ENCODE measurements at regions not wholly inside any gene's neighbourhood (a gene's known extent, or its start where the extent isn't known, plus 50 kb on each side); places are given as distances from the start of the nearest gene placed in this dataset.
"Not testable (repeated sequence)": the region's sequence is repeated elsewhere in the genome, so short reads cannot be mapped to it uniquely, and the experiment has no call there.

DNA sequence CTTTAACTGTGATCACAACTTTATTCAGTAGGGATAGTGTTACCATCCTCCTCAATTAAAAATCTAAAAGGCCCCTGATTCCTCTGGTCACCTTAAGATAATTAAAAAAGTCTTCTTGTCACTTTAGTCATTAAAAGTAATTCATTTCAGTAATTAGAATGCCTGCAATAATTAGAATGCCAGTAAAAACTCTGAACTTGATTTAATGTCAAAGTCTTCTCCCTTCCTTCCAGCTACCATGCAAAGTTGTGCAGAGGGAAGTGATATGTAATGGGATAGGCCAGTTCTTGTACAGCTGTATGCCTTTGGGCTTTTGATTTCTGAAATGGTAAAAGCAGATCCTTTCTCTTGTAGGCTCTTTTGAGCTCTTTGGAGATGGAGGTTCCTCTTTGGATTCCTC, 417.2 kb downstream of the ADAM29 start:
- H3K4me2 ChIP-seq (ENCODE audit: low read depth, low read length, poor library complexity, severe bottlenecking), result no peak overlapping the region

DNA sequence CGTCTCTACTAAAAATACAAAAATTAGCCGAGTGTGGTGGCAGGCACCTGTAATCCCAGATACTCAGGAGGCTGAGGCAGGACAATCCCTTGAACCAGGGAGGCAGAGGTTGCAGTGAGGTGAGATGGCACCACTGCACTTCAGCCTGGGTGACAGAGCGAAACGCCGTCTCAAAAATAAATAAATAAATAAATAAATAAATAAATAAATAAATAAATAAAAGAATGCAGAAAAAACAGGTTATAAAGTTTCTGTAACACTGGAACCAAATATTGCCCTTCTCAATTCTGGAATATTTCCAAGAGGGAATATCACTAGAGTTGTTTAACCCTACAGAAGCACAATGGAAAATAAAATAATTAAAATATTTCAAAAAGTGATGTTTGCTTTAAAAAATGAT, 418.4 kb downstream of the ADAM29 start:
- not testable (repeated sequence) for H3F3A ChIP-seq (ENCODE audit: low read depth)

More for the DNA sequence above, 417.2 kb downstream of the ADAM29 start:
- no peaks in the 10 kb centered on the region for H3K9me3 ChIP-seq (ENCODE audit: insufficient read depth, low read depth, low read length)
- H3K27me3 ChIP-seq (ENCODE audit: insufficient read depth, low read length, poor library complexity, severe bottlenecking), result no peaks in the 10 kb centered on the region
- H3K79me2 ChIP-seq (ENCODE audit: insufficient read depth, low read length), result no peaks in the 10 kb centered on the region
- no peak overlapping the region for H3K9ac ChIP-seq (ENCODE audit: low read depth, low read length, poor library complexity, severe bottlenecking)
- TF ChIP-seq, protein P1, sequence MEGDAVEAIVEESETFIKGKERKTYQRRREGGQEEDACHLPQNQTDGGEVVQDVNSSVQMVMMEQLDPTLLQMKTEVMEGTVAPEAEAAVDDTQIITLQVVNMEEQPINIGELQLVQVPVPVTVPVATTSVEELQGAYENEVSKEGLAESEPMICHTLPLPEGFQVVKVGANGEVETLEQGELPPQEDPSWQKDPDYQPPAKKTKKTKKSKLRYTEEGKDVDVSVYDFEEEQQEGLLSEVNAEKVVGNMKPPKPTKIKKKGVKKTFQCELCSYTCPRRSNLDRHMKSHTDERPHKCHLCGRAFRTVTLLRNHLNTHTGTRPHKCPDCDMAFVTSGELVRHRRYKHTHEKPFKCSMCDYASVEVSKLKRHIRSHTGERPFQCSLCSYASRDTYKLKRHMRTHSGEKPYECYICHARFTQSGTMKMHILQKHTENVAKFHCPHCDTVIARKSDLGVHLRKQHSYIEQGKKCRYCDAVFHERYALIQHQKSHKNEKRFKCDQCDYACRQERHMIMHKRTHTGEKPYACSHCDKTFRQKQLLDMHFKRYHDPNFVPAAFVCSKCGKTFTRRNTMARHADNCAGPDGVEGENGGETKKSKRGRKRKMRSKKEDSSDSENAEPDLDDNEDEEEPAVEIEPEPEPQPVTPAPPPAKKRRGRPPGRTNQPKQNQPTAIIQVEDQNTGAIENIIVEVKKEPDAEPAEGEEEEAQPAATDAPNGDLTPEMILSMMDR (conservative IDR thresholded peaks at IDR 0.05; ENCODE audit: low read length), result no peak
- TF ChIP-seq EZH2phosphoT487 (IDR thresholded peaks at IDR 0.05; ENCODE audit: borderline replicate concordance), result no peak
- H2AFZ ChIP-seq (ENCODE audit: low read length), result no peak overlapping the region
- H3K9me2 ChIP-seq (replicated peaks; ENCODE audit: low read depth, low read length), result no peaks in the 10 kb centered on the region
- no peaks in the 10 kb centered on the region for H4K20me1 ChIP-seq (ENCODE audit: insufficient read depth, low read length, poor library complexity, severe bottlenecking)
- no peaks in the 10 kb centered on the region for H3K36me3 ChIP-seq (ENCODE audit: insufficient read depth, low read length)
- no peaks in the 10 kb centered on the region for H3F3A ChIP-seq (ENCODE audit: low read depth)
- H3K4me3 ChIP-seq (ENCODE audit: low read length, poor library complexity, severe bottlenecking), result no peak overlapping the region
- H3K4me1 ChIP-seq (ENCODE audit: insufficient read depth, low read length, poor library complexity, severe bottlenecking), result no peaks in the 10 kb centered on the region

DNA sequence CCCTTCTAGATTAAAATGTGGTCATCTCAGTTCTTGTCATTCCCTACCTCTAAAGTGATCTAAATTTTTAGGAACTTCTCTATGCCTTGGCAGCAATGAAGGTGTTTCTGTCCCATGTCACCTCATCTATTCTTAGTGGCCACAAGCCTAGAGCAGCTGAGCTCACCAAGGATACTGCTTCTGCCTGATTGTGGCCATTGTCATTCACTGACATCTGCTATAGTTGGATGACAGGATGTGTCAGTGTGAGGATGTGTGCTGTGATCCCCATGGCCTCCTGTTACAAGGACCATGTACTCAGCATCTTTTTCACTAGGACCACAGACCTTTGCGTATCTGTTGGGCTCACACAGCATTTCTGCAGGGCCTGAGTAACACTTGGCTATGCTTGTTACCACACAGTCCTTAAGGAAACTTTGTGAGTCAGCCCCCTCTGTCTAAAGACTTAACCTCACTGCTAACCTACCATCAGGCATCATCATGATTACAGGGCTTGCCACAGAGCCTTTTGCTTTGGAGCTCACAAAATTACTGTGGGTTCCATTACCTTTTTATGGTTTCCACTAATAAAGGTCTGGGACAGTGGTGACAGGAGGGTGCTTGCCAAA, 421.0 kb downstream of the ADAM29 start:
- Histone ChIP-seq H3K4me1 (ENCODE audit: insufficient read depth, low read length, poor library complexity, severe bottlenecking) (no peaks in the 10 kb centered on the region), H3K4me2 (ENCODE audit: low read depth, low read length, poor library complexity, severe bottlenecking) (no peak overlapping the region), H3K9me3 (ENCODE audit: insufficient read depth, low read depth, low read length) (no peaks in the 10 kb centered on the region; the same call in 1 of the 2 replicates), H3K9ac (ENCODE audit: low read depth, low read length, poor library complexity, severe bottlenecking) (no peak overlapping the region), H2AFZ (ENCODE audit: low read length) (no peak overlapping the region), H4K20me1 (ENCODE audit: insufficient read depth, low read length, poor library complexity, severe bottlenecking) (no peaks in the 10 kb centered on the region), H3F3A (ENCODE audit: low read depth) (no peaks in the 10 kb centered on the region), H3K27me3 (ENCODE audit: insufficient read depth, low read length, poor library complexity, severe bottlenecking) (no peaks in the 10 kb centered on the region), H3K79me2 (ENCODE audit: insufficient read depth, low read length) (no peaks in the 10 kb centered on the region), H3K36me3 (ENCODE audit: insufficient read depth, low read length) (no peaks in the 10 kb centered on the region), H3K4me3 (ENCODE audit: low read length, poor library complexity, severe bottlenecking) (no peak overlapping the region), H3K9me2 (replicated peaks; ENCODE audit: low read depth, low read length) (no peaks in the 10 kb centered on the region)
- TF ChIP-seq, protein P1 (conservative IDR thresholded peaks at IDR 0.05; ENCODE audit: low read length), result no peak
- TF ChIP-seq EZH2phosphoT487 (IDR thresholded peaks at IDR 0.05; ENCODE audit: borderline replicate concordance), result no peak

More for the DNA sequence above, 418.4 kb downstream of the ADAM29 start:
- not testable (repeated sequence) for H2AFZ ChIP-seq (ENCODE audit: low read length); H3K9me2 ChIP-seq (replicated peaks; ENCODE audit: low read depth, low read length); H3K27me3 ChIP-seq (ENCODE audit: insufficient read depth, low read length, poor library complexity, severe bottlenecking); H3K4me3 ChIP-seq (ENCODE audit: low read length, poor library complexity, severe bottlenecking); H3K9me3 ChIP-seq (ENCODE audit: insufficient read depth, low read depth, low read length); H3K9ac ChIP-seq (ENCODE audit: low read depth, low read length, poor library complexity, severe bottlenecking); H3K4me2 ChIP-seq (ENCODE audit: low read depth, low read length, poor library complexity, severe bottlenecking); H4K20me1 ChIP-seq (ENCODE audit: insufficient read depth, low read length, poor library complexity, severe bottlenecking); H3K79me2 ChIP-seq (ENCODE audit: insufficient read depth, low read length); H3K4me1 ChIP-seq (ENCODE audit: insufficient read depth, low read length, poor library complexity, severe bottlenecking); H3K36me3 ChIP-seq (ENCODE audit: insufficient read depth, low read length)

DNA sequence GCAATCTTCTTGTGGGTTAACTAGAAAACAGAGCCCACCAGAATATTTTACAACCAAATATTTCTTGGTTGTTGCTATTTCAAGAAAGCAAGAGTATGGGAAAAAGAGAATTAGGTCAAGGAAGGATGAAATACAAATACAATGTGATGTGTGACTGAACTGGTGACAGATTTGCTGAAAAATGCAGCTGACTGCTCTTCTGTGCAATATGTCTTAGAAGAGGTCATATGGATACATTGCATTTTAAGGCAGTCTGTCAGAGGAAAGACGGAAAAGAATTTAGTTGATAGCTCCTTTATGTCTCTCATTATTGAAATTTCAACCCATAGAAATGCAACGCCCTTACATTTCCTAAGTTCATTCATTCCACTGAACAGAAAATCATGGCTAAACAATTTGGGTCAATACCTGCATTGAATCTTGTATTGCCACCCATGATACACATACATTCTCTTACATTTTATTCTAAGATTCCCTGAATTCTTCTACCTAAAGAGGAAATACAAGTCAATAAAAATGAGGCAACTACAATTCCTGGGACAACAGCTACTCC, 423.1 kb downstream of the ADAM29 start:
- Histone ChIP-seq H4K20me1 (ENCODE audit: insufficient read depth, low read length, poor library complexity, severe bottlenecking) (no peaks in the 10 kb centered on the region), H3K9me2 (replicated peaks; ENCODE audit: low read depth, low read length) (no peaks in the 10 kb centered on the region), H3K9me3 (ENCODE audit: insufficient read depth, low read depth, low read length) (no peaks in the 10 kb centered on the region; the same call in 1 of the 2 replicates), H3K4me3 (ENCODE audit: low read length, poor library complexity, severe bottlenecking) (no peak overlapping the region), H3K4me2 (ENCODE audit: low read depth, low read length, poor library complexity, severe bottlenecking) (no peak overlapping the region), H3K4me1 (ENCODE audit: insufficient read depth, low read length, poor library complexity, severe bottlenecking) (no peaks in the 10 kb centered on the region), H3F3A (ENCODE audit: low read depth) (no peaks in the 10 kb centered on the region), H3K9ac (ENCODE audit: low read depth, low read length, poor library complexity, severe bottlenecking) (no peak overlapping the region), H3K36me3 (ENCODE audit: insufficient read depth, low read length) (no peaks in the 10 kb centered on the region), H3K27me3 (ENCODE audit: insufficient read depth, low read length, poor library complexity, severe bottlenecking) (no peaks in the 10 kb centered on the region), H2AFZ (ENCODE audit: low read length) (no peak overlapping the region), H3K79me2 (ENCODE audit: insufficient read depth, low read length) (no peaks in the 10 kb centered on the region)
- no peak for TF ChIP-seq EZH2phosphoT487 (IDR thresholded peaks at IDR 0.05; ENCODE audit: borderline replicate concordance)
